Transverse colon (tissue), 4 donors: ENCODE measurements at regions not wholly inside any gene's neighbourhood (a gene's known extent, or its start where the extent isn't known, plus 50 kb on each side); places are given as distances from the start of the nearest gene placed in this dataset.

ENCODE experiments used
- DNase-seq: peaks from one replicate; pipeline ENCODE4 v3.0.0-alpha.2; 2019
- H3K27ac ChIP-seq, 4 donors: fragments of 200-600 bp; sonication (generic); 2 replicates each; pipeline ENCODE4 v1.5.1; 2016 to 2018; ENCODE audit warnings: inconsistent platforms in 4 of 4
- H3K27me3 ChIP-seq: fragments of 200-600 bp; sonication (generic); 2 replicates; pipeline ENCODE4 v1.5.1; 2017; ENCODE audit warnings: inconsistent platforms
- H3K36me3 ChIP-seq, 4 donors: fragments of 200-600 bp; sonication (generic); 2 replicates each; pipeline ENCODE4 v1.5.1; 2017 to 2019; ENCODE audit warnings: inconsistent platforms in 4 of 4
- H3K4me1 ChIP-seq, 4 donors: fragments of 200-600 bp; sonication (generic); 2 replicates each; pipeline ENCODE4 v1.5.1; 2017 to 2020; ENCODE audit warnings: inconsistent platforms in 4 of 4
- H3K4me3 ChIP-seq, 4 donors: fragments of 200-600 bp; sonication (generic); 1 replicate in 1 of 4; 2 replicates in 3 of 4; pipeline versions ENCODE4 v1.5.1 to v1.6.1; 2017 to 2019; ENCODE audit warnings: inconsistent platforms in 4 of 4
- H3K9me3 ChIP-seq, 2 donors: fragments of 200-600 bp; sonication (generic); 2 replicates each; pipeline ENCODE4 v1.5.1; 2017 to 2019; ENCODE audit warnings: inconsistent platforms in 2 of 2
- CTCF ChIP-seq, 5 experiments: fragments of 200-600 bp in 3 of 5; fragments of 450-650 bp in 2 of 5; sonication (generic) in 3 of 5; IDR thresholded peaks; 1 replicate in 2 of 5; 2 replicates in 3 of 5; pipeline ENCODE4 v1.5.1; 2016 to 2017; ENCODE audit warnings: antibody characterized with exemption in 5 of 5, inconsistent platforms in 3 of 5, mild to moderate bottlenecking in 2 of 5, moderate library complexity in 1 of 5
- EP300 ChIP-seq: sonication (generic); formaldehyde crosslinking; IDR thresholded peaks from one replicate; pipeline ENCODE4 v1.6.1; 2017; ENCODE audit warnings: antibody characterized with exemption, low read depth
- POLR2A ChIP-seq: fragments of 450-650 bp; IDR thresholded peaks from one replicate; pipeline ENCODE4 v1.6.1; 2016; ENCODE audit warnings: antibody characterized with exemption, mild to moderate bottlenecking, moderate library complexity
- POLR2AphosphoS5 ChIP-seq, 3 donors: sonication (generic); formaldehyde crosslinking; IDR thresholded peaks; one replicate each; pipeline ENCODE4 v1.6.1; 2016; ENCODE audit warnings: antibody characterized with exemption in 3 of 3
- WGBS, 2 donors: methylation state at CpG; one replicate each; pipeline ENCODE4 v1.1.5; 2018; ENCODE audit warnings: low coverage in 1 of 2; 5-methylcytosine and 5-hydroxymethylcytosine counted together
- in situ Hi-C, 4 donors: fragments of 200-750 bp; cut with MboI; loops; one replicate each; pipeline versions ENCODE4 v1.15.0 to v1.15.1; 2017; ENCODE audit warnings: low sequenced_read_pairs in 3 of 4, low pct_ligation_motif_present in 1 of 4, low pct_unique_long_range_greater_than_20kb in 1 of 4
- intact Hi-C: fragments of 100-400 bp; cut with DNase I; formaldehyde crosslinking; loops from one replicate; pipeline ENCODE4 v1.15.1; 2023; ENCODE audit warnings: low total_unique reads

DNA sequence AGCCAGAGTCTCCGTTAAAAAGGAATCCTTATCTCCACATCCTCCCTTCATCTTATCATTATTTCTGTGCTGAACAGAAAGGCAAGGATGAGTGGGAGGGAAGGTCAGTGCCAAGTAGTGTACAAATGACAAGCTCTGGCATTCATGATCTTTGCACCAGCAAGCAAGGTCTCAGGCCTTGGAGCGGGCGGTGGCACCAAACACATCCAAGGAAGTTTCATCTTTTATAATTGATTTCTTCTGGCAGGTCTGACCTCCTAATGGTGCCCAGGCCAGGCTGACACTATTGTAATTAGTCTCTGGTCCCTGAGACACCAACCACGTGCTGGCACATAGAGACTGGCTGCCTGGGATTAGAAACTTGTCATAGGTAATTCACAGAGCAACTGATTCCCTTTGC is 336.6 kb downstream of the EN1 start:
- in situ Hi-C loops (no loop called here), intact Hi-C loops (no loop called here)
- no peaks in the 10 kb centered on the region for H3K9me3 ChIP-seq
- no peak overlapping the region for H3K27ac ChIP-seq
- no peak for DNase-seq
- H3K36me3 ChIP-seq = no peaks in the 10 kb centered on the region
- WGBS, 2 donors = 78 to 80% methylated on average over 4 of the region's 4 CpGs
- TF ChIP-seq EP300 = no peak
- TF ChIP-seq POLR2A = no peak
- no peak for TF ChIP-seq CTCF (IDR thresholded peaks at IDR 0.05)
- no peak for TF ChIP-seq POLR2AphosphoS5 (IDR thresholded peaks at IDR 0.05)
- no peaks in the 10 kb centered on the region for H3K27me3 ChIP-seq
- H3K4me3 ChIP-seq = no peak overlapping the region
- no peaks in the 10 kb centered on the region for H3K4me1 ChIP-seq

GRCh38 chr2:118509319-118510004 is 338.0 kb downstream of the EN1 start:
- no peaks in the 10 kb centered on the region for H3K4me1 ChIP-seq
- intact Hi-C loops = no loop called here

DNA sequence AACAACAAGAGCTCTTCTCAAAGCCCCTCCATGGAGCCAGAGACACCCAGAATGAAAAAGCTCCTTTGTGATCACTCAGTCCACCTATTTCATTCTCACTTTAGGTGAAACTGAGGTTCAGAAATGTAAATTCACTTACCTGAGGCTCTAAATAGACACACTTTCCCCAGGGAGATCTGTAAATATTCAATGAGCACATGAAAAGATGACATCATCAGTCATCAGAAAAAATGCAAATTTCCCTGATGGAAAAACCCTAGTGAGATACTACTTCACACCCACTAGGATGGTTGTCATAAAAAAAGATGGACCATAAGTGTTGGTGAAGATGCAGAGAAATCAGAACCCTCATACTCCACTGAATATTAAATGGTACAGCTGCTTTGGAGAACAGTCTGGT is 339.2 kb downstream of the EN1 start:
- no peak for DNase-seq
- no peak for TF ChIP-seq POLR2A
- no peak for TF ChIP-seq EP300
- TF ChIP-seq POLR2AphosphoS5 (IDR thresholded peaks at IDR 0.05) = no peak
- TF ChIP-seq CTCF (IDR thresholded peaks at IDR 0.05) = no peak
- in situ Hi-C loops = no loop called here
- H3K4me3 ChIP-seq = no peak overlapping the region
- H3K27ac ChIP-seq = no peak overlapping the region
- no peaks in the 10 kb centered on the region for H3K9me3 ChIP-seq
- H3K36me3 ChIP-seq = no peaks in the 10 kb centered on the region
- intact Hi-C loops = no loop called here
- H3K4me1 ChIP-seq = no peaks in the 10 kb centered on the region
- H3K27me3 ChIP-seq = no peaks in the 10 kb centered on the region

More at GRCh38 chr2:118509319-118510004, 338.0 kb downstream of the EN1 start:
- Histone ChIP-seq H3K27ac (no peak overlapping the region), H3K27me3 (no peaks in the 10 kb centered on the region), H3K36me3 (no peaks in the 10 kb centered on the region), H3K4me3 (no peak overlapping the region), H3K9me3 (no peaks in the 10 kb centered on the region)
- no peak for DNase-seq
- TF ChIP-seq CTCF (IDR thresholded peaks at IDR 0.05) = no peak
- TF ChIP-seq POLR2AphosphoS5 (IDR thresholded peaks at IDR 0.05) = no peak
- no peak for TF ChIP-seq POLR2A
- TF ChIP-seq EP300 = no peak
- in situ Hi-C loops = no loop called here
- WGBS, 2 donors = 77 to 88% methylated on average over 5 to 7 of the region's 7 CpGs

DNA sequence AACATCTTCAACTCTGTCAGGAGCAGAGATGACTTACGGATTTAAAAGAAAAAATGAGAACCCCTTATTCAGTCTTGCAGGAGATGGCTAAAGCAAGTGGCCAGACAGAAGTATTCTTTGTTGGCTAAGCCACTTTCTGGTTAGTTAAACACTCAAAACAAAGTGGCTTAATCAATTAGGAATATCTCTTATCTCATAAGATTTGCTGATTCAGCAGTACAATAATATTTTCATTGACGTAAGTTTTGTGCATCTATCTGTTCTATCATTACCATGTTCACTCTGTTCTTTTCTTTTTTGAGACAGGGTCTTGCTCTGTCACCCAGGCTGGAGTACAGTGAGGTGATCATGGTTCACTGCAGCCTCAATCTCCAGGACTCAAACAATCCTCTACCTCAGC is 342.0 kb downstream of the EN1 start:
- H3K4me3 ChIP-seq = no peak overlapping the region
- no peak for DNase-seq
- TF ChIP-seq POLR2AphosphoS5 (IDR thresholded peaks at IDR 0.05) (no peak), EP300 (no peak), POLR2A (no peak), CTCF (IDR thresholded peaks at IDR 0.05) (no peak)
- no peaks in the 10 kb centered on the region for H3K27me3 ChIP-seq
- in situ Hi-C loops = no loop called here
- intact Hi-C loops = no loop called here
- no peak overlapping the region for H3K27ac ChIP-seq
- no peaks in the 10 kb centered on the region for H3K36me3 ChIP-seq
- H3K9me3 ChIP-seq = no peaks in the 10 kb centered on the region
- 92 to 93% methylated on average over 2 of the region's 2 CpGs for WGBS, 2 donors
- H3K4me1 ChIP-seq = no peaks in the 10 kb centered on the region
